ENCODE measurements at regions not wholly inside any gene's neighbourhood (a gene's known extent, or its start where the extent isn't known, plus 50 kb on each side); places are given as distances from the start of the nearest gene placed in this dataset.
"Not testable (repeated sequence)": the region's sequence is repeated elsewhere in the genome, so short reads cannot be mapped to it uniquely, and the experiment has no call there.

GRCh38 chr14:106480287-106480686, 953.9 kb downstream of the TMEM121 start:
- DNase-seq = not testable (repeated sequence)

DNA sequence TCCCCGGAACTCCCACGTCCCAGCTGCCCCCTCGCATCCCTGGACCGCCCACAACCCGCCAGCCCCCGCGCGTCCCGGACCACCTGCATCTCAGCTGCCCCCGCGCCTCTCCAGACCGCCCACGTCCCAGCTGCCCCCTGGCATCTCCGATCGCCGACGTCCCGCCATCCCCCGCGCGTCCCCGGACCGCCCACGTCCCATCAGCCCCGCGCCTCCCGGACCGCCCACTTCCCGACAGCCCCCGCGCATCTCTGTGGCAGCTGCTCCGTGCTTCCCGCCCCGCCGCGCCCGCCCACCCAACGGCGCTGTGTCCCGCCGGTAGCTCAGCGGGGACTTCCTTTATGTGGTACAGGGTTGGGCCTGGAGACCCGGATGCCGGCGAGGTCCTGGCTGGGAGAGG, 955.8 kb downstream of the TMEM121 start:
- not testable (repeated sequence) for DNase-seq

DNA sequence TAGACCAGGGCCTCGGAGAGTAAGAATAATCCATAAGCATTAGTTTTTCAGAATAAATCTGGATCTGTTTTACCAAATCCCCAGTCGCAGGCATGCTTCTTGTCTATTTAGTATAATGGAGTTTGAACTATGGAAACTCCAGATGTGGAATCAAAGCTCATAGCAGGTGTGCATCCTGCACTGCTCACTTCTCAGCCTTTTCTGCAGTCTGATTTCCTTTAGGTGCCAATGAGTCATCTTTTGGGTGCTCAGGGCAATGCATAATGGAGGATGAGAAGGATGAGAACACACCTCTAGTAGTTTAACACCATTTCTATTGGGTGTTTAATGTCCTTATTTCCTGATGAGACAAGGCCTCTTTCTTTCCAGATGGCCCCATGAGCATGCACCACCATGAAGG, 961.2 kb downstream of the TMEM121 start:
- DNase-seq = no peak

DNA sequence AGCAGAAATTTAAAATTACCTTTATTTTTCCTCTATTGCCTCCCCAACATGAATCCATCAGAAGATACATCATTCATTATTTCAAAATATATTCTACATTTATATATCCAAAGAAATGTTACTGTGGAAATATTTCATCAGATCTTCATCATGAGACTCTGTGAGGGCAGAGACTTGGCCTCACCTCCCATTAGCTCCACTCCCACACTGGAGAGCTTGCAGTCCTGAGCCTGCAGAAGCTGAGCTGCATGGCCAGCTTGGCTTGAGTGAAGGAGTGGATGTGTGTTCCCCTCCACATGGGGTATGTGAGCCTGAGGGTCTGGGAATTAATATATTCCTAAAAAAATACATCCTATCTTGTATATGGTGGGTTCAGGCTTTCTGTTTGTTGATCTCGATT, 961.9 kb downstream of the TMEM121 start:
- no peak for DNase-seq

DNA sequence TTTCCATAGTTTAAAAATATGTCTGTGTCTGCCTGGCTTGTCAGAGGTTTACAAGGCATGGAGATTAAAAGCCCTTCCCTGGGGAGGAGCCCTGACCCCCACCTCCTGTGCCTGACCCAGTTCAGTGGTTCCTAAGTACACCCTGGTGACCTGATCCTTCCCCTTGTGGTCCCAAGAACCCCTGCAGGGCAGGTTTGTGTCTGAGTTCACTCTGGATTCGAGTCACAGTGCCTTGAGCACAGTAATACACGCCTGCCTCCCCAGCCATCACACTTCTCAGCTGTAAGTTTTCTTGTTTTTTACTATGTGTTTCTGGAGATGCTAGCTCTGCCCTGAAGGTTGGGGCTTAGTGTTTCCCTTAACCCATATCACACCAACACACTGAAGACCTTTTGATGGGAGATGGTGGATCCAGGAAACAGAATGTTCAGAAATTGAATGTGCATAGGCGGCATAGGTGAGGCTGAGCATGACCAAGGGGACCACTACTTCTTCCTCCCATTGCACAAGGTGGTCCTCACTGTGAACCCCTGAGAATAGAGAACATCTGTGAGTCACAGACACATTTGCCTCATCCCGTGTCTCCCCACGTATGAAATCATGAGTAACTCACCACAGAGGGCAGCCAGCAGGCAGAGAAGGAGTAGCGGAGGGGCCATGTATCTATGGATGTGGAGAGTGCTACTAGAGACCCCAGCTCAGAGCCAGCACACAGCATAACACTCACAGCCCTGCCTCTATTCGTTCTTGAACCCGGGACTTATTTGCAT, 962.9 kb downstream of the TMEM121 start:
- no peak for DNase-seq

DNA sequence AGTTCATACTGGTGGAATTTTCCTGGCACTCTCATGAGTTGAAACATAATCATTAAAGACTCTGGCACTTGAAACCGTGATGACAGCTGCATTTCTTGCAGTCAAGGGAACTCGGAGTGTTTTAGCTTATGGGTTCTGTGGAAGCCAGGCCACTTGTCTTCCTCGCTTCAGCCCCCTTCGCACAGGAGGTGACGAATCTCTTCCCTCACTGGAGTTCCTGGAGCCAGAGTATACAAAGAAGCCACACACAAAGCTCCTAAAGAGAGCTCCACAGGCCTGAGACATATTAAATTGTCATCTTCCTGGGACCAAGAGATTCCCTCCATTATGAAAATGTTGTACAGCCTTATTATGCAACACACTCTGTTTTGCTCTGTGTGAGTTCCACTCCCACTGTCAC, 964.1 kb downstream of the TMEM121 start:
- DNase-seq = no peak

- DNase-seq = no peak
Measured at GRCh38 chr14:106491851-106492250, 965.5 kb downstream of the TMEM121 start.

DNA sequence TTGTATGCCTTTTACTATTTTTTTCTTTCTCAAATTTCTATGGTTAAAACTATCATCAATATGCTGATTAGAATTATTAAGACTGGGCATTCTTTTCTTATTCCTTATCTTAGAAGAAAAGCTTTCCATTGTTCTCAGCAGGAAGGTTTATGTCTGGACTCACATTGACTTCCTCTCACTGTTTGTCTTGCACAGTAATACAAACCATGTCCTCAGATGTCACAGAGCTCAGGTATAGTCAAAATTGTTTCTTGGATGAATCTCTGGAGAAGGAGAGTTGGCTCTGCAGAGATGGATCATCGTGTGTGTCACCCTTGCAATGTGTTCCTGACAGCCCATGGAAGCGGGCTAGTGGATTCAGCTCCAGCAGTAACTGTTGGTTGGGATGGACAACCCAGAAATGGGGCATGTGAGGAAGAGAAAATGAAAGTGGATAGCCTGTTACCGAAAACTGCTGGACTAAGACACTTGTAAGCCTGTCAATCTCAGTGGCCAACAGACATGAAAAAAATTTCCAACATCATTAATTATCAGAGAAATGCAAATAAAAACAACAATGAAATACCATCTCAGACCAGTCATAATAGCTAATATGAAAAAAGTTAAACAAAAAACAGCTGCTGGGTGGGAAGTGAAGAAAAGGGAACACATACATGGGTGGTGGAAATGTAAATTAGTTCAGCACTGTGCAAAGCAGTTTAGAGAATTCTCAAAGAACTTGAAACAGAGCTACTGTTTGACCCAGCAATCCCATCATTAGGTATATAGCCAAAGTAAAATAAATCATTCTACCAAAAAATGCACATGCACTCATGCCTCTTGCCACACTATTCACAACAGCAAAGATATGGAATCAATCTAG, 967.8 kb downstream of the TMEM121 start:
- no peak for DNase-seq

- DNase-seq = no peak
Measured at GRCh38 chr14:106500571-106500970, 974.2 kb downstream of the TMEM121 start.

GRCh38 chr14:106501898-106502297, 975.5 kb downstream of the TMEM121 start:
- no peak for DNase-seq

GRCh38 chr14:106505366-106505765, 979.0 kb downstream of the TMEM121 start:
- DNase-seq = no peak

- DNase-seq = peak; percentile 60
Measured at GRCh38 chr14:106506881-106507305, 980.5 kb downstream of the TMEM121 start.

GRCh38 chr14:106507354-106507753, 981.0 kb downstream of the TMEM121 start:
- DNase-seq = peak; percentile 38

DNA sequence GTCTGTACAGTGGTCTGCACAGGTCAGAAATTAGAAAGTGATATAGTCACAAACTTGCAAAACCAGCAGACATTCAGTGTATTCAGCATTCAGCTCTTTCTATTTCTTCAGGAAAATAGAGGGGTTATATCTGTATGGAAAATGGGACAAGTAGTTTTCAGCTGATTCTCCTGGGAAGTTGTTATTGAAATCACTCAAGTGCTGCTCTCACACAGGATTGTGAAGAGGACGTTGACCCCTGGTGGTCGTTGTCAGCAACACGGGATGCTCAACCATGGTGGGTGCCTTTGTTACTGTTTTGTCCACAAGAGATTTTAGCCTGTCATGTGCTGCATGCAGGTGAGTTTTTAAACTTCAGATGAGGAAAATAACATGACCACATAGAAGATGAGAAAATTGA, 981.8 kb downstream of the TMEM121 start:
- DNase-seq = no peak

- no peak for DNase-seq
Measured at GRCh38 chr14:106509176-106509575, 982.8 kb downstream of the TMEM121 start.

DNA sequence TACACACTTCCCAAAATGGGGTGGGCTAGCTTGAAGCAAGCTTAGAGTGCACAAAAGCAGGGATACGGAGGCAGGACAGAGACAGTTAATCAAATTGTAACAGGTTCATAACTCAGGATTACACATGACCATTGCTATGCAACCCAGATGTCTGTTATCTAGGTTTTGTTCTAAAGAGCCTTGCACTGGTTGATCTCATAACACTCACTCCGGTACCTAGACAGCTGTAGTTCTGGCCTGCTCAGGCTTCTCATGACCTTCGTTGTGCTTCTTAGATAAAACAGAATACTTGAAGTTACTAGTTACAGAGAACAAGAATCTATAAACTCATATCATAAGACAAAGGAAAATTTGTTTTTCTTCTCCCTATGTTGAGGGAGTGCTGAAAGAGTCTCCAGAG, 983.4 kb downstream of the TMEM121 start:
- DNase-seq = no peak

DNA sequence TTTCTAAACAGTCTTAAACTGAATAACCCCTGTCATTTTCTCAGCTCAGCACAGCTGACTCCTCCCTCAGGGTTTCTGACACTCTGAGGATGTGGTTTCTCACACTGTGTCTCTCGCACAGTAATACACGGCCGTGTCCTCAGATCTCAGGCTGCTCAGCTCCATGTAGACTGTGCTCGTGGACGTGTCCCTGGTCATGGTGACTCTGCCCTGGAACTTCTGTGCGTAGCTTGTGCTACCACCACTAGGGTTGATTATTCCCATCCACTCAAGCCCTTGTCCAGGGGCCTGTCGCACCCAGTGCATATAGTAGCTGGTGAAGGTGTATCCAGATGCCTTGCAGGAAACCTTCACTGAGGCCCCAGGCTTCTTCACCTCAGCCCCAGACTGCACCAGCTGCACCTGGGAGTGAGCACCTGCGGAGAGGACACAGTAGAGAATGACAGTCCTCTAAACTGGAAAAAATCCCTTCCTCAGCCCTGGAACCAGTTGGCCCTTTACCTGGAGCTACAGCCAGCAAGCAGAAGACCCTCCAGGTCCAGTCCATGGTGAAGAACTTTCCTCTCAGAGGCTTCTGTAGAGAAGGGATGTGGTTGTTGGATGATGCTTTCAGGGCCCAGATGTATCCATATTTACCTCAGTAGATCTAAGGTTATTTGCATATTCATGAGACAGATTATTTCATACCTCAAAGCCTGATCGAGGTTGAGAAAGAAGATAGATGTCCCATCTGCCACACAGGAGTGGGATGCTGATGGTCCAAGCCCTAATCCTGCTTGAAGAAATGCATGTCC, 984.8 kb downstream of the TMEM121 start:
- DNase-seq = peak; percentile 67

DNA sequence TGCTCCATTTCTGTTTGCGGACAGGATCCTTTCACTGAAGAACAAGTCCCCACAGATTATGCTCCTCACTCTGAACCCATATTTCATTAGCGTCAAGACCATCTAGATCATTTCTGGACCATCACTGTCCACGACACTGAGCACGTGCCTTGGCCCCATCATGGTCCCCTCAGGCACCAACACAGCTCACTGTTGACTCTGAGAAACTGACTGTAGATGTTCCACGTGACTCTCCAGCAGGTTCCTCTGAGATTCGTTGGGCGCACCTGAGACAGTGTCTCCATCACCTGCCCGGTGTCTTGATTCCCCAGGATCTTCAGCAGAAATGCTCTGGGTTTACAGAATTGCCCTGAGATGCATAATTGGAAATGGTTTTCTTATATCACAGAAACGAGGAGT, 985.4 kb downstream of the TMEM121 start:
- DNase-seq = no peak

DNA sequence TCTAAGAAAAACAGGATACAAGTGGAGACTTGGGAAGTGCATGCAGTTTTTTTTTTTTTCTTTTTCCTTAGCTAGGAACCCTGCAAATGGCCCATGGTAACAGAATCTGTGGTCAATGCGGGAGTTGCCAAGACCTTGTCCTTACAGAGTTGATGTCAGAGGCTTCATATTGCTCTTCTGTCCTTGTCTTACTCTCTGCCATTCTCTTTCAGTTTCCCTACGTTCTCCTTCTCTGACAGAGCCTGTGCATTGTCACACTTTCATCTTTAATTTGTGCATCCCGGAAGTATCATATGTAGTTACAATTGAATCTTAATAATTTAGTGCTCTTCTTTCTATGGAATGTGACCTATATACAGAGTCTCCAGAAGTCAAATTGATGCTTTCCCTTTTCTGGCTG, 986.9 kb downstream of the TMEM121 start:
- no peak for DNase-seq

- peak; percentile 83 for DNase-seq
Measured at GRCh38 chr14:106518054-106518943, 991.9 kb downstream of the TMEM121 start.

- not testable (repeated sequence) for DNase-seq
Measured at GRCh38 chr14:106522118-106522517, 995.7 kb downstream of the TMEM121 start.

GRCh38 chr14:106522990-106523389, 996.6 kb downstream of the TMEM121 start:
- DNase-seq = no peak
